NT2/D1 (cell line): ENCODE measurements at regions not wholly inside any gene's neighbourhood (a gene's known extent, or its start where the extent isn't known, plus 50 kb on each side); places are given as distances from the start of the nearest gene placed in this dataset.

ENCODE experiments used
- YY1 ChIP-seq: IDR thresholded peaks from 2 replicates; pipeline ENCODE4 v1.6.1; 2011; ENCODE audit not compliant: insufficient read length, insufficient read depth
- ZNF274 ChIP-seq: IDR thresholded peaks from 2 replicates; pipeline ENCODE4 v1.6.1; 2011; ENCODE audit warnings: mild to moderate bottlenecking, low read depth, low read length

DNA sequence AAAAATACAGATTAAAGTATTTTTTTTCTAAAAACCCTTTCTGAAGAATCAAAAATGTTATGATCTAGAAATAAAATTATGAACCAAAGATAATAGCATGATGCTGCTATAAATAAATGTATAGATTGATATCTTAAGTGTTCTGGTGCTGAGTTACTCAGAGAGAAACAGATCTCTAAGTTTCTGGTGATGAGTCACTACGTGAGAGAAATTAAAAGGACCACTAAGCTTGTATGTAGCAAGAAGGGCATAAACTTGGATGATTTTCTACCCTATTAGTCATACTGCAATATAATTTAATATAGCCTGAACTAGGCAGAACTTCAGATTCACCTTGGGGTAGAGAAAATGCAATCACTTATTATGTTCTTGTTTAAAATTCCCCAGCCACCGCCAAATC, 514.8 kb downstream of the AMY1C start:
- TF ChIP-seq ZNF274, result no peak
- no peak for TF ChIP-seq YY1
